Gastrocnemius medialis (tissue), 4 donors: ENCODE measurements at regions not wholly inside any gene's neighbourhood (a gene's known extent, or its start where the extent isn't known, plus 50 kb on each side); places are given as distances from the start of the nearest gene placed in this dataset.

Experiments used
- ATAC-seq, 2 donors: fragments of 150-250 bp; one replicate each; pipeline ENCODE4 v1.9.1; 2016
- DNase-seq, 2 donors: peaks; one replicate each; pipeline ENCODE4 v3.0.0-alpha.2; 2019
- H3K27ac ChIP-seq, 4 donors: fragments of 200-600 bp; sonication (generic); 1 replicate in 1 of 4; 2 replicates in 3 of 4; pipeline ENCODE4 v1.5.1; 2016 to 2018; ENCODE audit warnings: mild to moderate bottlenecking in 2 of 4, moderate library complexity in 1 of 4
- H3K27me3 ChIP-seq, 3 donors: fragments of 200-600 bp; sonication (generic) in 2 of 3; 1 replicate in 1 of 3; 2 replicates in 2 of 3; pipeline versions ENCODE4 v1.5.1 to v1.6.0; 2016 to 2019; ENCODE audit warnings: mild to moderate bottlenecking in 1 of 3, moderate library complexity in 1 of 3
- H3K36me3 ChIP-seq, 2 donors: fragments of 200-600 bp; sonication (generic) in 1 of 2; one replicate each; pipeline ENCODE4 v1.5.1; 2017 to 2018
- H3K4me1 ChIP-seq, 2 donors: fragments of 200-600 bp; sonication (generic) in 1 of 2; one replicate each; pipeline ENCODE4 v1.5.1; 2016 to 2017; ENCODE audit warnings: mild to moderate bottlenecking in 2 of 2
- H3K4me3 ChIP-seq, 4 donors: fragments of 200-600 bp; sonication (generic) in 3 of 4; 1 replicate in 1 of 4; 2 replicates in 3 of 4; pipeline ENCODE4 v1.5.1; 2016 to 2019; ENCODE audit warnings: mild to moderate bottlenecking in 2 of 4
- H3K9me3 ChIP-seq, 3 donors: fragments of 200-600 bp; sonication (generic) in 2 of 3; 1 replicate in 1 of 3; 2 replicates in 2 of 3; pipeline ENCODE4 v1.5.1; 2016 to 2019
- POLR2A ChIP-seq, 2 donors: fragments of 450-650 bp; IDR thresholded peaks; one replicate each; pipeline ENCODE4 v1.6.1; 2017; ENCODE audit warnings: antibody characterized with exemption in 2 of 2, mild to moderate bottlenecking in 2 of 2, moderate library complexity in 2 of 2
- in situ Hi-C, 4 donors: fragments of 200-750 bp; cut with MboI; loops; one replicate each; pipeline versions ENCODE4 v1.15.0 to v1.8.0; 2017; ENCODE audit warnings: low sequenced_read_pairs in 4 of 4
- intact Hi-C: fragments of 100-400 bp; cut with DNase I; formaldehyde crosslinking; loops from one replicate; pipeline ENCODE4 v1.15.1; 2023; ENCODE audit warnings: low total_unique reads
- TF ChIP-seq, protein P1 (sequence below), 5 experiments: fragments of 450-650 bp in 3 of 5; fragments of 200-600 bp in 2 of 5; sonication (generic) in 2 of 5; IDR thresholded peaks in 4 of 5; conservative IDR thresholded peaks in 1 of 5; 1 replicate in 4 of 5; 2 replicates in 1 of 5; pipeline ENCODE4 v1.5.1; 2016 to 2019; ENCODE audit warnings: antibody characterized with exemption in 5 of 5, mild to moderate bottlenecking in 3 of 5, moderate library complexity in 3 of 5

DNA sequence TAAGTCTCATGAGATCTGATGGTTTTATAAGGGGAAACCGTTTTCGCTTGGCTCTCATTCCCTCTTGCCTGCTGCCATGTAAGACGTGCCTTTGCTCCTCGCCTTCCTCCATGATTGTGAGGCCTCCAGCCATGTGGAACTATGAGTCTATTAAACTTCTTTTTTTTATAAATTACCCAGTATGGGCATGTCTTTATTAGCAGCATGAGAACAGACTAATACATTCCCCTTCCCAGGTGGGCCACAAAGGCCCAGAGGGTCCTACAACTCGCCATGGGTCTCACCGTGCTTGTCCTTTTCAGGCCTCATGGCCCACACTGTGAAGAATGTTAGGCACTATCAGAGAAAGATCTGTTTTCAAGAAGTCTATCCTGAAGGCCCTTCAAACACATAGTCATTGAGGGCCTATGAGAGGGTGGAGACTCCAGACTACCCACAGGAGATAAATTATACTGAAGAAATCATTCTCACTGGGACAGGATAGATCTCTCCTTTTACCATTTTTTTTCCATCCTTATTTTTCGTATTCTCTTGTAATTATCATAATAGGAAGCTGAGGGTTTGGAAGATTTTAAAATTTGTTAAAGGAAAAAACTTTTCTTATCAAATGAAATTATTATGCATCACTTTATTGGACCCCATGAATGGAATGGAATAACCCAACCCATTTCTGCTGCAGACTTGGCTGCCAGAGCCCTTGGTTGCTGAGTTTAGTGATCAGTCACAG lies 57.2 kb upstream of the EPCAM start:
- no peaks in the 10 kb centered on the region for H3K9me3 ChIP-seq
- no peaks in the 10 kb centered on the region for H3K27me3 ChIP-seq
- TF ChIP-seq, protein P1, sequence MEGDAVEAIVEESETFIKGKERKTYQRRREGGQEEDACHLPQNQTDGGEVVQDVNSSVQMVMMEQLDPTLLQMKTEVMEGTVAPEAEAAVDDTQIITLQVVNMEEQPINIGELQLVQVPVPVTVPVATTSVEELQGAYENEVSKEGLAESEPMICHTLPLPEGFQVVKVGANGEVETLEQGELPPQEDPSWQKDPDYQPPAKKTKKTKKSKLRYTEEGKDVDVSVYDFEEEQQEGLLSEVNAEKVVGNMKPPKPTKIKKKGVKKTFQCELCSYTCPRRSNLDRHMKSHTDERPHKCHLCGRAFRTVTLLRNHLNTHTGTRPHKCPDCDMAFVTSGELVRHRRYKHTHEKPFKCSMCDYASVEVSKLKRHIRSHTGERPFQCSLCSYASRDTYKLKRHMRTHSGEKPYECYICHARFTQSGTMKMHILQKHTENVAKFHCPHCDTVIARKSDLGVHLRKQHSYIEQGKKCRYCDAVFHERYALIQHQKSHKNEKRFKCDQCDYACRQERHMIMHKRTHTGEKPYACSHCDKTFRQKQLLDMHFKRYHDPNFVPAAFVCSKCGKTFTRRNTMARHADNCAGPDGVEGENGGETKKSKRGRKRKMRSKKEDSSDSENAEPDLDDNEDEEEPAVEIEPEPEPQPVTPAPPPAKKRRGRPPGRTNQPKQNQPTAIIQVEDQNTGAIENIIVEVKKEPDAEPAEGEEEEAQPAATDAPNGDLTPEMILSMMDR (IDR thresholded peaks at IDR 0.05 in 4 of 5, conservative IDR thresholded peaks at IDR 0.05 in 1 of 5), result no peak
- TF ChIP-seq POLR2A (IDR thresholded peaks at IDR 0.05), result no peak
- DNase-seq (no peak), ATAC-seq (no peak)
- intact Hi-C loops, result no loop called here
- H3K36me3 ChIP-seq, result no peaks in the 10 kb centered on the region
- in situ Hi-C loops, result no loop called here
- H3K27ac ChIP-seq, result peak overlapping the region in 2 of 4 donors; percentile 8 to 45
- H3K4me1 ChIP-seq, result peaks cover 8 to 11% of the 10 kb centered on the region in 2 donors
- no peak overlapping the region for H3K4me3 ChIP-seq

DNA sequence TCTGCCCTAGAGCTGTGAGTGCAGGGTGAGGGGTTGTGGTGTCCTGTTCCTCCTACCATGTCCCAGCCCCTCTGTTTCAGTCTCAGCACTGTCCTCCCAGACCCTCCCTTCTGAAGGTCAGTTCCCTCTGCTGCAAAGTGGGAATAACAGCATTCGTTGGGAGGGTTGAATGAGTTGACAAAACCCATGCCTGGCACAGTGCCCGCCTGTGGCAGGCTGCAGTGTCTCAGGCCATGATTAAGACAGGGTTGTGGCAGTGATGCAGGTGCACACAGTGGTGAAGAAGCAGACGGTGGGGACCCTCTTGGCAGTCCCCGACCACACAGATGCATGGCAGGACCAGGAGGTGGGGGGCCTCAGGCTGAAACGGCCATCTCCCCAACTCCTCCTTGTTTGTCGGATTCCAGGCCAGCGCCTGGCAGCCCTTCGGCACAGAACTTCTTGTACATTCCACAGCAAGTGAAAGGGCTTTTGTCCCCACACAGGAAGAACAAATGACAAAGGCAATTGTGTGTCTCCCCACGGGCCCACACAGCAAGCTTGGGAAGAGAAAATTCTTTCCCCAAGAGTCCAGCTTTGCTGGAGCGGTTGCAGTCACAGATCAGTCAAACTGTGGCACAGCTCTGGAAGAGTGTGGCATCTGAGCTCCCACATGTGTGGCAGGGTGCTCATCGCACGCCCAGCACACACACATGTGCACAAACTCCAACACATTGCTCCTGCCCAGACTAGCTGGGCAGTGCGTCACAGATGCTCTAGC lies 58.1 kb upstream of the EPCAM start:
- DNase-seq (no peak), ATAC-seq (peak; percentile 11 to 43)
- TF ChIP-seq, protein P1 (IDR thresholded peaks at IDR 0.05 in 4 of 5, conservative IDR thresholded peaks at IDR 0.05 in 1 of 5), result no peak
- TF ChIP-seq POLR2A (IDR thresholded peaks at IDR 0.05), result no peak
- no peak overlapping the region for H3K4me3 ChIP-seq
- no peaks in the 10 kb centered on the region for H3K36me3 ChIP-seq
- no peaks in the 10 kb centered on the region for H3K27me3 ChIP-seq
- no peaks in the 10 kb centered on the region for H3K9me3 ChIP-seq
- in situ Hi-C loops (no loop called here), intact Hi-C loops (no loop called here)
- peaks cover 8 to 11% of the 10 kb centered on the region in 2 donors for H3K4me1 ChIP-seq
- peak overlapping the region in 3 of 4 donors; percentile 38 to 58 (median 54) for H3K27ac ChIP-seq

DNA sequence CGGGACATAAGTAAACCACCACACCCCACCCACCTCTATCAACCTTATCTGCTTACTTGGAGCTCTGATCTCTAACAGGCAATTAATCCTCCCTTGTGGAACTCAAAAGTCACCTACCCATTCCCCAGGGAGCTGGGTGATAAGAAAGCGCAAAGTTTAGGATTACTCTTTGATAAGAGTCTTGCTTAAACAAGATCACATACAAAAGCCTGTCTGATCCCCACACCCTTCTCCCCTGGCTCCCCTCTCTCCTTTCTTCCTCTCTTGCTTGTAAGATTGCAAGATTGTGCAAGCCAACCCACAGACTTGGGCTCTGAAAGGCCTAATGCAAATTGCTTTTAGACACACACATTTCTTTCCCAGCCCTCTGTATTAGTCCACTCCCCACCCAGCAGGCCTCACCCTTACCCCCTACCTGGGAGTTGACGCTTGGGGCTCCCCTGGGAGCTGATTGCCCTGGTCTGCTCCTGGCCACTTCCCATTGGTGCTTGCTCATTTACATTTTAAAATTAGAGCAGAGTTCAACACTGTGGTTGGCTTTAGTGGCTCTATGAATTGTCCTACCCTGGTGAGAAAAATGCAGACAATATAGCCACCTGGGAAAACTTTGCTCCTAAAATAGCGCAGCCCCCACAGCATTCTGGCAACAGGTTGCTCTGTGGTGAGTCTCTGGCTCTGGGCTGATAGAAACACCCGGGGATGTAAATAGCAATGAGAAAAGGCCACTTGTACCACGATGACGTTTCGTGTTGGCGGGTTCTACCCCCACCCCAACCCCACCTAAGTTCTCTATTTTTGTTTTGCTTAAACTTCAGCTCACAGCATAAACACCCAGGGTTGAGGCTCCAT lies 58.9 kb upstream of the EPCAM start:
- no peak for DNase-seq
- peak; percentile 40 for ATAC-seq
- H3K4me1 ChIP-seq, result peaks cover 8 to 11% of the 10 kb centered on the region in 2 donors
- no peaks in the 10 kb centered on the region for H3K9me3 ChIP-seq
- H3K27me3 ChIP-seq, result no peaks in the 10 kb centered on the region
- in situ Hi-C loops (no loop called here), intact Hi-C loops (loop anchor here (10.0 kb wide), 2 partner anchors 295 to 395 kb away; partner anchors contain the start of gene MCFD2)
- H3K27ac ChIP-seq, result peak overlapping the region; percentile 9 to 58 (median 46)
- TF ChIP-seq, protein P1 (IDR thresholded peaks at IDR 0.05 in 4 of 5, conservative IDR thresholded peaks at IDR 0.05 in 1 of 5), result no peak
- TF ChIP-seq POLR2A (IDR thresholded peaks at IDR 0.05), result no peak
- no peak overlapping the region for H3K4me3 ChIP-seq
- no peaks in the 10 kb centered on the region for H3K36me3 ChIP-seq

DNA sequence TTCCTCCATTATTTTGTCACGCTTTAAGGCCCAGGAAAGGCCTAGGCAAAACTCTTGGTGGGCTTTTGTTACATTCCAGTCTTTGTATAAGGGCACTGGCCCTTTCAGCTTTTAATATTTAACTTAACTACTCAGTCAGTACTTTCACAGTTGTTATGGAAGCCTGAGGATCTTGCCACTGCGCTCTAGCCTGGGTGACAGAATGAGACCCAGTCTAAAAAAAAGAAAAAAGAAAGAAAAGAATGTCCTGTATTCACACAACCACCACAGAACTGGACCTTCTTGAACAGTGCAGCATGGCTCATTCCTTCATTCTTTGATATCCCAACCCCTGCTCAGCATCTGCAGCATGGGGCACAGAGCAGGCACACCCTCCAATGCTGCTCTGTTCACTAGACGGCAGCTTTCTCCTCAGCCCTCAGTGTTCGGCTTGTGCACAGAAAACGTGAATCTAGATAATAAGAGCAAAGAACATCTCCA lies 59.6 kb upstream of the EPCAM start:
- H3K4me3 ChIP-seq, result no peak overlapping the region
- peaks cover 8 to 11% of the 10 kb centered on the region in 2 donors for H3K4me1 ChIP-seq
- H3K27me3 ChIP-seq, result no peaks in the 10 kb centered on the region
- TF ChIP-seq, protein P1 (IDR thresholded peaks at IDR 0.05 in 4 of 5, conservative IDR thresholded peaks at IDR 0.05 in 1 of 5), result no peak
- no peak for TF ChIP-seq POLR2A (IDR thresholded peaks at IDR 0.05)
- H3K36me3 ChIP-seq, result no peaks in the 10 kb centered on the region
- ATAC-seq, result no peak
- no peaks in the 10 kb centered on the region for H3K9me3 ChIP-seq
- peak overlapping the region in 2 of 4 donors; percentile 38 to 58 for H3K27ac ChIP-seq
- in situ Hi-C loops (no loop called here), intact Hi-C loops (loop anchor here (10.0 kb wide), 2 partner anchors 295 to 395 kb away; partner anchors contain the start of gene MCFD2)
- DNase-seq, result no peak
